Limb (tissue), 2 donors: ENCODE measurements at regions not wholly inside any gene's neighbourhood (a gene's known extent, or its start where the extent isn't known, plus 50 kb on each side); places are given as distances from the start of the nearest gene placed in this dataset.

Experiments
- DNase-seq, 2 donors: peaks; one replicate each; pipeline ENCODE4 v3.0.0-alpha.2; 2016; ENCODE audit errors: extremely low spot score in 2 of 2

DNA sequence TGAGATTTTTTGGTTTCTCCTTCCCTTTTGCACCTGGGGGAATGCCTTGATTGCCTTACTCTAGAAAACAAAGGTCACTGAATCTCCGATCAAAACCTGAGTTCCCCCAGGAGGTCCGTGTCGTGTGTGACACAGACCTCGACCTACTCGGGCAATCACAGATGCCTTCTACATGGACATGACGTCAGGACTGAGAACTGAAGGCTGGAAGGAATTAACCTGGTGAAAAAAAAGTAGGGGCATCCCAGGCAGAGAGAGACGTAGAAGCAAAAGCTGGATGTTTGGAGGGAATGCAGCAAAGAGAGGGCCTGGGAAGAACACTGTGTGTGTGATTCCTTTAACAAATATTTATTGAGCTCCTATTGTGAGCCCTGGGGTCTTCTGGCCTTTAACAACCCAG, 178.0 kb downstream of the PRDM2 start:
- no peak for DNase-seq

DNA sequence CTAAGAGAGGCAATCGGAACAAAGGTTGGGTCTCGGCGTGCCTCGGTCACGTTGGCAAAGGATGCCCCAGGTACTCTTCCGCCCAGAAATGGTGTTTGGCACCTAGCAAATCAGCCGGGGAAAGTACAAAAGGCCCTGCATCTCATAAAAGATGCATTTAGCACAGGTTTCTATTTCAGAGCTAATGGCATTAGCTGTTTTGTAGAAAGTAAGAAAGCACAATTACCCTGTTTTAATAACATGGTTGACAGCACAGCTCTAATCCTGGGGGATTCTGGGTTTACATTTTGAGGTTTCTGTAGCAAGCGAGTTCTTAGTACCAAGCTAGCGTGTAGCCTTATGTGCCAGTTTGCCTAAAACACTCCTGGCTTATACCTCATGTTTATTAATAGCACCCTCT, 178.5 kb downstream of the PRDM2 start:
- DNase-seq: no peak

DNA sequence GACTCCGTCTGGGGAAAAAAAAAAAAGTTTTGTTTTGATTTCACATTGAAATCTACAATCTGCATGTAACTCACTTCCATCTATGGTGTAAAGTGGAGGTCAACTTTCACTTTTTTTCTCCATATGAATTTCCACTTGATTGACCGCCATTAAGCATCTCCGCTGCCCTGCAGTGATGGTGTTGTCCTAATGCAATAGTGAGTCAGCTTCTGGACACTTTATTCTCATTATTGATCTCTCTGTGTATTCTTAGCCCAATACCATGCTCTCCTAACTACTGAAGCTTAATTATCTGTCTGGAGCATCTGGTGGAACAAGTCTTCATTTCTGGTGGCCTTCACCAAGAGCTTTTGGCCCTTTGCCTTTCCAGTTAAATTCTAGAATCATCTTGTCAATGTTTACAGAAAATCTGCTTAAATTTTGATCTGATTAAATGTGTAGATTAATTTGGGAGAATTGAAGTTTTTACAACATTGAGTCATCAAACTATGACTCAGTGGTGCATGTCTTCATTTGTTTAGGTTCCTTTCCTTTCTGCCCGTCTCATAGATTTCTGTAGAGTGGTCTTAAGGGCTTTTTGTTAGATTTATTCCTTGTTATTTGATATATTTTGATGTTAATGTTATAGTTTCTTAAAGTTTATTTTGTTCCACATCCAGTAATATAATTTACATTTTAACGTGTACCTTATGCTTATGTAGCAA, 181.5 kb downstream of the PRDM2 start:
- no peak for DNase-seq

DNA sequence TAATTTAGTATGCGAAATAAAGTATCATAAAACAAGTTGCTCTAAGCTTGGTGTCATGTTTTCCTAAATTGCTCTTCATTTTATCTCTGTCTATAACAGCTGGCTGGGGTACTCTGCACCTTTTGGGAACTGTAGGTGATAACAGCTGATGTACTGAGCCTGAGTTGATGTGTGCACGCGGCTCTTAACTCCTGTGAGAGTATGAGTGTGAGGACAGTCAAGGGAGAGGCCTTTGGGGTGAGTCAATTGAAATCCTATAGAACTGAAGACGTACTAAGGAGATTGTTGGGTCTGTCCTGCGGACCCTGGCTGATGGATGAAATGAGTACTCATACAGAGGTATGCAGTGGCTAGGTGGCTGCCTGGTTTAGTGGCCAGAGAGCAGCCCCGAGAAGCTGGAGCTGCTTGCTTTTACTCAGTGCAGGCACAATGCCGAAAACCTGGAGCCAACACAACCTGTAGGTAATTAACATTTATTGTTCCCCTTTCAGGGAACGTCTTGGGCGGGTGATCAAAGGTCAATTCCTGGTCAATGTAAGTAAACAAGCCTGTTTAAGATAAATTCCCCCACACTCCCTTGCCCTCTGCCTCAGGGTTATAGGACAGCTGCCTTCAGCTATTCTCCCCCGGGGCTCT, 188.5 kb downstream of the PRDM2 start:
- no peak for DNase-seq

DNA sequence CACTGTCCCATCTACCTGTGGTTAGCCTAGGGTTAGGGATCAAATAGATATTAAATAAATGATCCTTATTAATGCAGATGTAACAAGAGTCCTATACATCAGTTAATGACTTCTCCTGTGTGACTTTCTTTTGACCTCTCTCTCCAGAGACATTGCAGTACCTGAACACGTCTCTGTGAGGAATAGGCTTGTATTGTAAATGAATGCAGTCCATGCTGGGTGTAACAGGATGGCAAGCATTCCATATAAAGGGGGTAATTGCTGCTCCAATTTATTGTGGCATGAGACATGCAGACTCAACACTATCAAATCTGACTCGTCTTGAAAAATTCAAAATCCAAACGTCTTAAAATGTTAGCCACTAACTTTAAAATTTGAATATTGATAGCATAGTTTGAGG, 189.5 kb downstream of the PRDM2 start:
- DNase-seq: no peak

DNA sequence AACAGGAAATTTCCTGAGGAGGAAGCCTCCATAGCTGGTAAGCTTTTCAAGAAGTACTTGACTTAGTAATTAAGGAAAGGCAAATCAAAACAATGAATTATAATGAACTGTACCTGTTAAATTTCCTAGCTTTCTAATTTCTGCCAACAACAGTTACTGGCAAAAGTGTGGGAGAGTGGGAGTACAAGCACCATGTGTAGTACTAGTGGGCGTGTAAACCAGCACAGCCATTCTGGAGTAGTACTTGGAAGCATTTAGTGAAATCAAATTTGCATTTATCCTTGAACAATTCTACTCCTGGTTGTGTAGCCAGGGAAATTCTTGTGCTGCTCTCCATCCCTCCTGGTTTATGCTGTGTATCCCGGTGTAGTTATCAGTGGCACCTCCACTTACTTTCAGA, 190.8 kb downstream of the PRDM2 start:
- no peak for DNase-seq

GRCh38 chr1:13892198-13892597, 192.2 kb downstream of the PRDM2 start:
- no peak for DNase-seq

- peak in 1 of 2 donors; percentile 55 for DNase-seq
Observed at GRCh38 chr1:13892671-13893325, 192.8 kb downstream of the PRDM2 start.

DNA sequence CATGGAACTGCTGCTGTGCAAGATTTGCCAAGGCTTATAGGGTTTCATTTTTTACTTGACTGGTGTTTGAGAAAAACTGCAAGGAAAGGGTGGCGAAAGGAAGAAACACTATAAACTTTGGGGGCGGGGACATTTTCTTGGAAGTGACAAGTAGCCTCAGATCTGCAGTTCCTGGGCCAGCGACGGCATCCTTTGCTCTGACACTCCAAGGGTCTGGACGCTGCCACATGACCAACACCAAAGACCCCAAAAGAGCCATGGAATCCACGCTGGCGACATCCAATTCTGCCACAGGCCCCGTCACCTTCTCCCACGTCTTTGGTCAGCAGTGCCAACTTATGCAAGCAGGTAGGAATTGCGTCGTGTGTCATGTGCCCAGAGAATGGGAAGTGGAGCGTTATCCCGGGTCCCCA, 193.4 kb downstream of the PRDM2 start:
- no peak for DNase-seq

DNA sequence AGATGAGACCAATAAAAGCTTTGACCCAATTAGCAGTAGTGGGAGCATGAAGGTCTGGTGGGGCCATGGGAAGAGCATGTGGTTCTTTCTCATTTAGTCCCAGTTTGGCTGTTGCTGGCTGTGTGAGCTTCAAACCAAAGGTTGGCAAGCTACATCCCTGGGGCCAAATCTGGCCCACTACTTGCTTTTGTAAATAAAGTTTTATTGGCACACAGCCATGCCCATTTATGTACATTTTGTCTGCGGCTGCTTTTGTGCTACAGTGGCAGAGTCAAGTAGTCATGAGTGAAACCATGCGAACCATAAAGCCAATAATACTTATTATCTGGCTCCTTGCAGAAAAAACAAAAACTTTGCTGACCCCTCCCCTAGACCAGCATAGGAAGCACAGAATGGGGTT, 196.9 kb downstream of the PRDM2 start:
- no peak for DNase-seq

DNA sequence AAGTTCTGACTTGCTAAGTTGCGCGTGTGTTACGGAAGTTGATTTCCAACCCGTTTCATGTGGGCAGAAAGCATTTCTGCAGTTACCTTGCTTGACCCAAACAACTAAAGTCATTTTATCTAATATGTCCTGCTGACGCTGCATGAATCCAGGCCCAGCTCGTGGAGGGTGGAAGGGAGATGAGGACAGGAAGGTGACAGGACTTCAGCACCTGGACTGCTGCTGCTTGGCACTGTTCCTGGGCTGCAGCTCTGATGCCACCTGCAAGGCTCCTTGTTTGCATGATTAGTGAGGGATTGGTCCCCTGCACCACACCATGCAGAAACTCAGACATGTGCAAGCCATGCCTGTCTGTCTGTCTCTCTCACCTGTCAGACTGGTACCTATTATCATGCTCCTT, 198.4 kb downstream of the PRDM2 start:
- no peak for DNase-seq

DNA sequence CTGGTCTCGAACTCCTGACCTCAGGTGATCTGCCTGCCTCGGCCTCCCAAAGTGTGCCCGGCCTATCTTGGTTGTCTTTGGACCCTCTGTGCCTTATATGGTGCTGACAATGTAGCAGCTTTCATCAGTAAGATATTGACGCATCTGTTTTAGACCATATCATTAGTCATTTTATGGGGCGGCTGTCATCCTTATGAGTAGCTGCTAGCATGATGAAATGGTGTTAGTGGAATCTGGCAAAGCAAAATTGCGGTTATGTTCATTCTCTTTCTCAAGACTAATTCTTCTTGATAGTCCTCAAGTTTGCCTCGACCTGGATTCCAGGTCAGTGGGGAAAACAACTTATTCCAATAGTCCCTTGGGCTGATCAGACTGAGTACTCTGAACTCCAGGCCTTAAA, 199.9 kb downstream of the PRDM2 start:
- DNase-seq: no peak

DNA sequence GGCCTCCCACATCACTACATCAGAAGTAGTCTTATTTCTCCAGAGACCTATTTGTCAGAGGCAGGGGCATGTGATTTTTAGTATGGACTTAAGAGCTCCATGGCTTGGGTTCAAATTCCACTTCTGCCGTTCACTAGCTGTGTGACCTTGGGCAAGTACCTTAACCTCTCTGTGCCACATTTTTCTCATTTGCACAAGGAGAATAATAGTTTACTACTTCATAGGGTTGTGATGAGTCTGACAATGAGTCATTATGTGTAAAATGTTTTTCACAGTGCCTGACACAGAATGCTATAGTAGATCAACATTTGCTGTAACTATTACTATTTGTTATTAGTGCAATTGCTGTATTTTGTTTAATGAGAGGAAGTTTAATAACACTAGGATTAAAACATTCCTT, 200.6 kb downstream of the PRDM2 start:
- no peak for DNase-seq

DNA sequence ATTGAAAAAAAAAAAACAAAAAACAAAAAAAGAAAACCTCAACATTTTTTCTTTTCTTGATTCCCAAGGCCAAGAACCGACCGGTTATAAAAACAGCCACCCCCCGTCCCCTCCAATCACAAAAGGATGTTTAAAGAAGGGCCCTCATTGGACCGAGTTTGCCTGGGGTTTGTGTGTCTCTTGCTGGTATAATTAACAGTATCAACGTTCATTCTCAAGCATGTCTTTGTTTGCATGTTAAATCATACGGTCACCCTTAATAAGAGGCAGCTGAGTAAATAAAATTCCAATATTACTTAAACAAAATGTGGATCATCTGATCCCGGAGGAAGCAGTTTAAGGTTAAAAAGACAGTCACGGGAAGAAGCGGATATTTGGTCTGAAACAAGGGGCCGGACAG, 201.1 kb downstream of the PRDM2 start:
- DNase-seq: no peak

GRCh38 chr1:13901597-13901996, 201.6 kb downstream of the PRDM2 start:
- DNase-seq: no peak

DNA sequence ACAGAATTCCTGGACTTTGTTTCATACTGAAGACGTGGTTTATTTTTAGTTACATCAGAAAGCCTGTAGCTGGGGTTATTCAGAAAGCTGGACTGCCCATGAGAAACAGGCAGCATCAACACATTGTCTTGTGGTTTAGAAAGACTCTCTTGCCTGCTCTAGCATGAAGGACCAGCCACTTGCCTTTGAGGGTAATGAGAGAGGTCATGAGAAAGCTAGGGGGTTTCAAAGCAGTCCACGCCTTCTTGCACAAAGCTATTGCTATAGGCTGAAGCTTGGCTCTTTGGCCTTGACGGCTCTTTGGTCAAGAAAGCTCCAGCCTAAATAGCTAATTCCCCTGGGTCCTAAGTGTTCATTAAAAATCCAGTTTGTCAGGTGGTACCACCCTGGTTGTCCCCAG, 208.1 kb downstream of the PRDM2 start:
- DNase-seq: no peak

DNA sequence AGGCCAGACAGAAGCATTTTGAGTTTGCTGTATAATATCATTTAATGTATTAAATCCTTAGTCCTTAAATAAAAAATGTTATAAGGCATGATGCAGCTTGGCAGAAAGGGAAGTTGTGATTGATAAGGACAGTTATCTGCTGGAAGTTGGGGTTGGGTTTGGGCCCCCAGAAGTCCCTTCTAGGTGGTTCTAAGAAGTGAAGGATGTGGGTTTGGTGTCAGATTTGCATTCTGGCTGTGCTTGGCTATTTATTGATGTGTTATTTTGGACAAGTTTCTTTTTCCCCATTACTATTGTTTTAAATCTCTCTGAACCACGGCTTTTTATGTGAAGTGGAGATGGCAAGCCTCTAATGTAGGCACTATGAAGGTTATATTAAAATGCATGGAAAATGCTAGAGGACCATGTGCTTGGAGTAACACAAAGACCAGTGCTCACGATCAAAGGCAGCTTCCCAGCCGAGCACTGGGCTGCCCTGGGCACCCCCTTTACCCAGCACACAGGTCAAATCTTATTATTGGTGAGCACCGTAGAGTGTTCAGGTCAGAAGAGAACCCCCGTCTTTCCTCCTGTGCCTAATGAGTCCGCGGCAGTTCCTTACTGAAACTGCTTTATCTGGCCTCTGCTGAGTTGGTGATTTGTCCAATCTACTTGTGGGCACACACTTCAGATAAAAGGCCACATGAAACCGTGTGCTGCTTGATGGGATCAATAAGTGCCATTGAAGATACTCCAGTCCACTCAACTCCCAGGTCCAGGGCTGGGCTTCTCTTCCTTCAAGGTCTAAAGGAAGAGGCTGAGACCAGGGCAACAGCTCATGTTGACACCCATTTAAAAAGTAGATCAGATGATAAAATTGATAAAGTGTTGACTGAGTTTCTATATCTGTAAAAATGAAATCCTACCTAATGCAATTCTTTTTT, 212.0 kb downstream of the PRDM2 start:
- DNase-seq: no peak

- DNase-seq: no peak
Observed at GRCh38 chr1:13913396-13913795, 213.4 kb downstream of the PRDM2 start.

DNA sequence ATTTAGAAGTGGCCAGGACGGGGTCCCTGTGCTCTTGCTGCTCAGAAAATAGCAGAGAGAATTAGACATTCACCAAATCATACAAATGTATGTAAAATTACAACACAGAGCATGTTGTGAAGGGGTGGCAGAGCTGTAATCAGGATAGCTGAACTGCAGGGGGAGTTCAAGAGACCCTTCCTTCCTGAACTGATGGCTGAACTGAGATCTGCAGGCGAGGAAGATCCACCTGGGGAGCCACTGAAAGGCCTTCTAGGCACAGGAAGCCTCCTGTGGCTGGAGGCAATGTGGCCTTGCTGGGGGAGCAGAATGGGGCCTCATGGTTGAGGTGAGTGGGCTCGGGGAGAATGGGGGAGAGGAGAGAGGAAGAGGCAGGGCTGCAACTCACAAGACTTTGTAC, 216.5 kb downstream of the PRDM2 start:
- no peak for DNase-seq

- no peak for DNase-seq
Observed at GRCh38 chr1:13917607-13918006, 217.6 kb downstream of the PRDM2 start.

DNA sequence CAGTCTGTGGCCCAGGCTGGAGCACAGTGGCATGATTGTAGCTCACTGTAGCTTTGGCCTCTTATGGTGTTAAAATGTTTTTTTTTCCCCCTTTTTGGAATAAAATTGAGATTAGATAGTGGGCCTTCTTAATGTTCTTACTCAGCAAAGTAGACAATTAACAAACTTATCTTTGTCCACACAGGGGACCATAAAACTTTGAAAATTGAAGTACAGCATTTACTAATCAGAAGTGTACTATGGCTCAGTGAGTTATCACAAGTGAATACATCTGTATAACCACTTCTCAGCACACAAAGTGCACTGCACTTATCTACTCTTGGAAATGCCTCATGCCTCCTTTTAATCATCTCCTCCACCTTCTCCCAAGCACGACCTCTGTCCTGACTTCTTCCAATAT, 218.9 kb downstream of the PRDM2 start:
- DNase-seq: no peak

- DNase-seq: no peak
Observed at GRCh38 chr1:13921190-13921589, 221.2 kb downstream of the PRDM2 start.
